ENCODE measurements at regions not wholly inside any gene's neighbourhood (a gene's known extent, or its start where the extent isn't known, plus 50 kb on each side); places are given as distances from the start of the nearest gene placed in this dataset.
"Not testable (repeated sequence)": the region's sequence is repeated elsewhere in the genome, so short reads cannot be mapped to it uniquely, and the experiment has no call there.

GRCh38 chr11:110843053-110843452 lies 130.8 kb upstream of the ARHGAP20 start:
- H3K4me1 Mint-ChIP-seq; H3K4me3 Mint-ChIP-seq; ATAC-seq (replicated peaks); H3K27ac Mint-ChIP-seq; H3K27me3 Mint-ChIP-seq; H3K36me3 Mint-ChIP-seq (ENCODE audit: low read depth); H3K9me3 Mint-ChIP-seq: not testable (repeated sequence)

- H3K4me1 Mint-ChIP-seq, result no peaks in the 10 kb centered on the region
- H3K36me3 Mint-ChIP-seq (ENCODE audit: low read depth), result no peaks in the 10 kb centered on the region
- no peak overlapping the region for H3K4me3 Mint-ChIP-seq
- no peak overlapping the region for H3K27ac Mint-ChIP-seq
- H3K9me3 Mint-ChIP-seq, result peaks cover 9% of the 10 kb centered on the region
- peaks cover 7% of the 10 kb centered on the region for H3K27me3 Mint-ChIP-seq
- no peak for ATAC-seq (replicated peaks)
Observed at GRCh38 chr11:110838808-110839207, 126.6 kb upstream of the ARHGAP20 start.

- Mint-ChIP-seq H3K9me3 (peaks cover 9% of the 10 kb centered on the region), H3K36me3 (ENCODE audit: low read depth) (no peaks in the 10 kb centered on the region), H3K4me3 (no peak overlapping the region), H3K4me1 (no peaks in the 10 kb centered on the region), H3K27me3 (peaks cover 9% of the 10 kb centered on the region), H3K27ac (no peak overlapping the region)
- ATAC-seq (replicated peaks), result no peak
Observed at GRCh38 chr11:110837603-110838002, 125.4 kb upstream of the ARHGAP20 start.

- no peak overlapping the region for H3K27ac Mint-ChIP-seq
- no peak overlapping the region for H3K4me3 Mint-ChIP-seq
- peaks cover 9% of the 10 kb centered on the region for H3K9me3 Mint-ChIP-seq
- ATAC-seq (replicated peaks), result no peak
- H3K27me3 Mint-ChIP-seq, result peaks cover 12% of the 10 kb centered on the region
- H3K36me3 Mint-ChIP-seq (ENCODE audit: low read depth), result no peaks in the 10 kb centered on the region
- H3K4me1 Mint-ChIP-seq, result no peaks in the 10 kb centered on the region
Observed at GRCh38 chr11:110835106-110835505, 122.9 kb upstream of the ARHGAP20 start.

- Mint-ChIP-seq H3K4me1 (no peaks in the 10 kb centered on the region), H3K36me3 (ENCODE audit: low read depth) (no peaks in the 10 kb centered on the region), H3K27ac (no peak overlapping the region), H3K27me3 (peaks cover 8% of the 10 kb centered on the region), H3K9me3 (no peaks in the 10 kb centered on the region), H3K4me3 (no peak overlapping the region)
- peak; percentile 65 for ATAC-seq (replicated peaks)
Observed at GRCh38 chr11:110833033-110833484, 120.8 kb upstream of the ARHGAP20 start.

GRCh38 chr11:110832539-110832938 lies 120.3 kb upstream of the ARHGAP20 start:
- Mint-ChIP-seq H3K27me3 (peaks cover 8% of the 10 kb centered on the region), H3K4me3 (no peak overlapping the region), H3K36me3 (ENCODE audit: low read depth) (no peaks in the 10 kb centered on the region), H3K9me3 (no peaks in the 10 kb centered on the region), H3K27ac (peak overlapping the region; percentile 28), H3K4me1 (no peaks in the 10 kb centered on the region)
- no peak for ATAC-seq (replicated peaks)

- H3K36me3 Mint-ChIP-seq (ENCODE audit: low read depth), result no peaks in the 10 kb centered on the region
- peak overlapping the region; percentile 28 for H3K27ac Mint-ChIP-seq
- H3K4me3 Mint-ChIP-seq, result no peak overlapping the region
- H3K9me3 Mint-ChIP-seq, result no peaks in the 10 kb centered on the region
- no peaks in the 10 kb centered on the region for H3K4me1 Mint-ChIP-seq
- H3K27me3 Mint-ChIP-seq, result peaks cover 8% of the 10 kb centered on the region
- ATAC-seq (replicated peaks), result no peak
Observed at GRCh38 chr11:110832080-110832479, 119.8 kb upstream of the ARHGAP20 start.

GRCh38 chr11:110830747-110831146 lies 118.5 kb upstream of the ARHGAP20 start:
- Mint-ChIP-seq H3K4me3 (no peak overlapping the region), H3K9me3 (no peaks in the 10 kb centered on the region), H3K4me1 (no peaks in the 10 kb centered on the region), H3K27me3 (peaks cover 11% of the 10 kb centered on the region), H3K27ac (no peak overlapping the region), H3K36me3 (ENCODE audit: low read depth) (no peaks in the 10 kb centered on the region)
- ATAC-seq (replicated peaks), result no peak

- no peak overlapping the region for H3K4me3 Mint-ChIP-seq
- H3K27me3 Mint-ChIP-seq, result peaks cover 11% of the 10 kb centered on the region
- no peak for ATAC-seq (replicated peaks)
- no peaks in the 10 kb centered on the region for H3K4me1 Mint-ChIP-seq
- H3K9me3 Mint-ChIP-seq, result no peaks in the 10 kb centered on the region
- no peak overlapping the region for H3K27ac Mint-ChIP-seq
- no peaks in the 10 kb centered on the region for H3K36me3 Mint-ChIP-seq (ENCODE audit: low read depth)
Observed at GRCh38 chr11:110830344-110830743, 118.1 kb upstream of the ARHGAP20 start.

- Mint-ChIP-seq H3K27me3 (peaks cover 8% of the 10 kb centered on the region), H3K4me1 (no peaks in the 10 kb centered on the region), H3K27ac (no peak overlapping the region), H3K4me3 (no peak overlapping the region), H3K36me3 (ENCODE audit: low read depth) (no peaks in the 10 kb centered on the region), H3K9me3 (no peaks in the 10 kb centered on the region)
- ATAC-seq (replicated peaks), result no peak
Observed at GRCh38 chr11:110829873-110830272, 117.6 kb upstream of the ARHGAP20 start.

GRCh38 chr11:110828086-110828485 lies 115.8 kb upstream of the ARHGAP20 start:
- Mint-ChIP-seq H3K4me3 (no peak overlapping the region), H3K27ac (no peak overlapping the region), H3K27me3 (peaks cover 8% of the 10 kb centered on the region), H3K9me3 (no peaks in the 10 kb centered on the region), H3K4me1 (no peaks in the 10 kb centered on the region), H3K36me3 (ENCODE audit: low read depth) (no peaks in the 10 kb centered on the region)
- ATAC-seq (replicated peaks), result no peak

- peaks cover 3% of the 10 kb centered on the region for H3K27me3 Mint-ChIP-seq
- no peak overlapping the region for H3K4me3 Mint-ChIP-seq
- H3K36me3 Mint-ChIP-seq (ENCODE audit: low read depth), result no peaks in the 10 kb centered on the region
- no peaks in the 10 kb centered on the region for H3K9me3 Mint-ChIP-seq
- ATAC-seq (replicated peaks), result no peak
- no peak overlapping the region for H3K27ac Mint-ChIP-seq
- no peaks in the 10 kb centered on the region for H3K4me1 Mint-ChIP-seq
Observed at GRCh38 chr11:110827276-110827675, 115.0 kb upstream of the ARHGAP20 start.

- Mint-ChIP-seq H3K4me3 (no peak overlapping the region), H3K4me1 (no peaks in the 10 kb centered on the region), H3K36me3 (ENCODE audit: low read depth) (no peaks in the 10 kb centered on the region), H3K27me3 (peaks cover 3% of the 10 kb centered on the region), H3K27ac (no peak overlapping the region), H3K9me3 (no peaks in the 10 kb centered on the region)
- ATAC-seq (replicated peaks), result no peak
Observed at GRCh38 chr11:110824912-110825620, 112.8 kb upstream of the ARHGAP20 start.

- H3K9me3 Mint-ChIP-seq, result peaks cover 7% of the 10 kb centered on the region
- ATAC-seq (replicated peaks), result peak; percentile 84
- H3K27me3 Mint-ChIP-seq, result peaks cover 12% of the 10 kb centered on the region
- no peak overlapping the region for H3K4me3 Mint-ChIP-seq
- H3K27ac Mint-ChIP-seq, result no peak overlapping the region
- no peaks in the 10 kb centered on the region for H3K36me3 Mint-ChIP-seq (ENCODE audit: low read depth)
- no peaks in the 10 kb centered on the region for H3K4me1 Mint-ChIP-seq
Observed at GRCh38 chr11:110818032-110818687, 105.9 kb upstream of the ARHGAP20 start.

GRCh38 chr11:110812086-110812733 lies 100.0 kb upstream of the ARHGAP20 start:
- peaks cover 8% of the 10 kb centered on the region for H3K27me3 Mint-ChIP-seq
- H3K4me1 Mint-ChIP-seq, result no peaks in the 10 kb centered on the region
- peaks cover 7% of the 10 kb centered on the region for H3K9me3 Mint-ChIP-seq
- ATAC-seq (replicated peaks), result no peak
- no peaks in the 10 kb centered on the region for H3K36me3 Mint-ChIP-seq (ENCODE audit: low read depth)
- H3K27ac Mint-ChIP-seq, result no peak overlapping the region
- no peak overlapping the region for H3K4me3 Mint-ChIP-seq
